HG03571 (cell line): ENCODE measurements at regions not wholly inside any gene's neighbourhood (a gene's known extent, or its start where the extent isn't known, plus 50 kb on each side); places are given as distances from the start of the nearest gene placed in this dataset.
"Not testable (repeated sequence)": the region's sequence is repeated elsewhere in the genome, so short reads cannot be mapped to it uniquely, and the experiment has no call there.

Source experiments
- ATAC-seq: cut with Tn5 transposase; IDR thresholded peaks from one replicate; pipeline ENCODE4 v1.9.1; 2021; ENCODE audit not compliant: unreplicated experiment

- no peak for ATAC-seq
Measured at GRCh38 chr4:155592179-155592937, 74.3 kb upstream of the GUCY1A1 start.

GRCh38 chr4:155591738-155592143, 74.9 kb upstream of the GUCY1A1 start:
- no peak for ATAC-seq

GRCh38 chr4:155590796-155591585, 75.7 kb upstream of the GUCY1A1 start:
- ATAC-seq: no peak

GRCh38 chr4:155588437-155588836, 78.2 kb upstream of the GUCY1A1 start:
- no peak for ATAC-seq

GRCh38 chr4:155587766-155588165, 78.9 kb upstream of the GUCY1A1 start:
- no peak for ATAC-seq

GRCh38 chr4:155582971-155583437, 83.6 kb upstream of the GUCY1A1 start:
- no peak for ATAC-seq

- no peak for ATAC-seq
Measured at GRCh38 chr4:155582041-155582440, 84.6 kb upstream of the GUCY1A1 start.

- ATAC-seq: no peak
Measured at GRCh38 chr4:155578726-155579370, 87.8 kb upstream of the GUCY1A1 start.

- no peak for ATAC-seq
Measured at GRCh38 chr4:155578219-155578618, 88.4 kb upstream of the GUCY1A1 start.

- not testable (repeated sequence) for ATAC-seq
Measured at GRCh38 chr4:155574329-155574728, 92.3 kb upstream of the GUCY1A1 start.

GRCh38 chr4:155573126-155573525, 93.5 kb upstream of the GUCY1A1 start:
- no peak for ATAC-seq

GRCh38 chr4:155572106-155572703, 94.4 kb upstream of the GUCY1A1 start:
- ATAC-seq: no peak

GRCh38 chr4:155571184-155571944, 95.3 kb upstream of the GUCY1A1 start:
- no peak for ATAC-seq

GRCh38 chr4:155570661-155571060, 96.0 kb upstream of the GUCY1A1 start:
- ATAC-seq: no peak

GRCh38 chr4:155569960-155570515, 96.6 kb upstream of the GUCY1A1 start:
- no peak for ATAC-seq

GRCh38 chr4:155569471-155569870, 97.2 kb upstream of the GUCY1A1 start:
- ATAC-seq: no peak

GRCh38 chr4:155568641-155569220, 97.9 kb upstream of the GUCY1A1 start:
- no peak for ATAC-seq

GRCh38 chr4:155566354-155566753, 100.3 kb upstream of the GUCY1A1 start:
- no peak for ATAC-seq

GRCh38 chr4:155565776-155566175, 100.9 kb upstream of the GUCY1A1 start:
- ATAC-seq: no peak

GRCh38 chr4:155565330-155565729, 101.3 kb upstream of the GUCY1A1 start:
- no peak for ATAC-seq
